A549 (cell line): ENCODE measurements at regions not wholly inside any gene's neighbourhood (a gene's known extent, or its start where the extent isn't known, plus 50 kb on each side); places are given as distances from the start of the nearest gene placed in this dataset.

Experiments
- ATAC-seq, 2 experiments: fragments of 200-7000 bp in 1 of 2; fragments of >200 bp in 1 of 2; cut with Nextera tagmentation in 1 of 2; cut with Tn5 transposase in 1 of 2; 3 replicates each; pipeline versions ENCODE4 v1.8.0 to v1.9.1; 2018 to 2020; ENCODE audit warnings: mild to moderate bottlenecking in 1 of 2, moderate library complexity in 1 of 2
- CTCF ChIA-PET: fragments of 300-600 bp; sonication (Branson Sonifier 250); formaldehyde crosslinking; extraction: SDS; loops from one replicate; lab custom pipeline; 2021; ENCODE audit warnings: antibody characterized with exemption, inconsistent platforms; lab: Yijun Ruan, JAX
- POLR2A ChIA-PET: fragments of 350-600 bp; formaldehyde crosslinking; extraction: SDS; loops from one replicate; lab custom pipeline; 2021; ENCODE audit warnings: antibody characterized with exemption, inconsistent platforms; lab: Yijun Ruan, JAX
- DNase-seq, 2 experiments: peaks; one replicate each; pipeline versions ENCODE4 v3.0.0 to v3.0.0-alpha.2; 2011 to 2016; ENCODE audit warnings: low read depth in 1 of 2, low spot score in 1 of 2
- FAIRE-seq: peaks from 2 replicates; lab custom pipeline; 2011; peaks lifted over from hg19 to GRCh38; lab: Jason Lieb, UNC
- H3K27ac ChIP-seq, 2 experiments: fragments of >200 bp; sonication (Bioruptor Twin); formaldehyde crosslinking; 3 replicates each; pipeline ENCODE4 v1.5.1; 2016 to 2017
- H3K4me1 ChIP-seq: fragments of >200 bp; sonication (Bioruptor Twin); formaldehyde crosslinking; 3 replicates; pipeline ENCODE4 v1.6.1; 2016
- H3K4me2 ChIP-seq: fragments of >200 bp; sonication (Bioruptor Twin); formaldehyde crosslinking; 3 replicates; pipeline ENCODE4 v1.6.1; 2016
- H3K4me3 ChIP-seq: fragments of >200 bp; sonication (Bioruptor Twin); formaldehyde crosslinking; 3 replicates; pipeline ENCODE4 v1.5.1; 2016
- H3K9me3 ChIP-seq: fragments of >200 bp; sonication (Bioruptor Twin); formaldehyde crosslinking; 3 replicates; pipeline ENCODE4 v1.6.1; 2016
- ATOH8 ChIP-seq: fragments of 250-450 bp; sonication (Bioruptor Pico); IDR thresholded peaks from 2 replicates; pipeline ENCODE4 v1.5.0; 2020; ENCODE audit warnings: low read depth, mild to moderate bottlenecking, moderate library complexity
- CBX8 ChIP-seq: fragments of 200-600 bp; sonication (generic); IDR thresholded peaks from 2 replicates; pipeline ENCODE4 v1.6.1; 2016
- CEBPB ChIP-seq, 2 experiments: fragments of >200 bp in 1 of 2; sonication (Bioruptor Twin) in 1 of 2; formaldehyde crosslinking in 1 of 2; IDR thresholded peaks; 2 replicates each; pipeline ENCODE4 v1.6.1; 2012 to 2016
- CTCF ChIP-seq: fragments of >200 bp; sonication (Bioruptor Twin); formaldehyde crosslinking; IDR thresholded peaks from 3 replicates; pipeline ENCODE4 v1.5.1; 2016
- E2F6 ChIP-seq: IDR thresholded peaks from 2 replicates; pipeline ENCODE4 v1.6.1; 2012; ENCODE audit warnings: low read depth, borderline replicate concordance
- EHF ChIP-seq: fragments of 250-450 bp; sonication (Bioruptor Pico); IDR thresholded peaks from 2 replicates; pipeline ENCODE4 v1.5.0; 2020; ENCODE audit warnings: mild to moderate bottlenecking
- FOSB ChIP-seq: fragments of 250-450 bp; sonication (Bioruptor Pico); IDR thresholded peaks from 2 replicates; pipeline ENCODE4 v1.5.0; 2020; ENCODE audit warnings: mild to moderate bottlenecking, moderate library complexity
- GATA3 ChIP-seq: IDR thresholded peaks from 2 replicates; pipeline ENCODE4 v1.6.1; 2012; ENCODE audit warnings: borderline replicate concordance
- HDAC2 ChIP-seq: fragments of 200-600 bp; sonication (generic); IDR thresholded peaks from 2 replicates; pipeline ENCODE4 v1.6.1; 2016
- HOXB13 ChIP-seq: fragments of 250-450 bp; sonication (Bioruptor Pico); IDR thresholded peaks from 2 replicates; pipeline ENCODE4 v1.5.0; 2020; ENCODE audit warnings: low read depth, mild to moderate bottlenecking, moderate library complexity
- JUN ChIP-seq, 2 experiments: fragments of >200 bp; sonication (Bioruptor Twin); formaldehyde crosslinking; IDR thresholded peaks; 2 replicates in 1 of 2; 3 replicates in 1 of 2; pipeline ENCODE4 v1.6.1; 2016 to 2017
- MAFK ChIP-seq: fragments of 450-650 bp; IDR thresholded peaks from 2 replicates; pipeline ENCODE4 v1.6.1; 2014; ENCODE audit not compliant: partially characterized antibody
- MAX ChIP-seq: IDR thresholded peaks from 2 replicates; pipeline ENCODE4 v1.6.1; 2012
- NPAS2 ChIP-seq: fragments of 250-450 bp; sonication (Bioruptor Pico); IDR thresholded peaks from 2 replicates; pipeline ENCODE4 v1.8.0; 2022; ENCODE audit warnings: mild to moderate bottlenecking, moderate library complexity, borderline replicate concordance
- RCOR1 ChIP-seq: fragments of 150-350 bp; IDR thresholded peaks from 2 replicates; pipeline ENCODE4 v1.6.1; 2014; ENCODE audit warnings: antibody characterized with exemption, low read length, low read depth
- RFX5 ChIP-seq: fragments of 450-650 bp; IDR thresholded peaks from 2 replicates; pipeline ENCODE4 v1.7.1; 2014; ENCODE audit warnings: antibody characterized with exemption, mild to moderate bottlenecking, moderate library complexity
- SREBF2 ChIP-seq: fragments of 450-650 bp; IDR thresholded peaks from 2 replicates; pipeline ENCODE4 v1.6.1; 2014; ENCODE audit warnings: mild to moderate bottlenecking, moderate library complexity
- WGBS: methylation state at CpG from one replicate; pipeline ENCODE4 v1.1.6; 2017; ENCODE audit errors: missing lambda C conversion rate; 5-methylcytosine and 5-hydroxymethylcytosine counted together

- TF ChIP-seq NPAS2 (CRISPR knock-in tag), result no peak
- H3K4me3 ChIP-seq, result no peak overlapping the region
- no peak overlapping the region for H3K27ac ChIP-seq
- no peaks in the 10 kb centered on the region for H3K4me1 ChIP-seq
- 0% methylated on average over 1 of the region's 1 CpG for WGBS
- ATAC-seq, result no peak
- CTCF ChIA-PET, result no interaction called here
- no peak overlapping the region for H3K4me2 ChIP-seq
- DNase-seq, result no peak
- POLR2A ChIA-PET, result no interaction called here
- H3K9me3 ChIP-seq, result no peaks in the 10 kb centered on the region
- no peak for FAIRE-seq
Measured at GRCh38 chr14:65901595-65901994, 489.1 kb downstream of the FUT8 start.

GRCh38 chr14:65904988-65905387, 492.5 kb downstream of the FUT8 start:
- 26% methylated on average over 4 of the region's 4 CpGs for WGBS
- ChIA-PET CTCF (interaction anchor here (1.4 kb wide), 2 partner anchors 36 to 55 kb away, joined by 4 read pairs; no protein-coding TSS in a partner anchor), POLR2A (no interaction called here)

GRCh38 chr14:65906344-65906743, 493.8 kb downstream of the FUT8 start:
- Histone ChIP-seq H3K4me1 (peaks cover 10% of the 10 kb centered on the region; the same call in 2 of the 3 replicates), H3K9me3 (no peaks in the 10 kb centered on the region), H3K4me3 (no peak overlapping the region), H3K4me2 (no peak overlapping the region), H3K27ac (no peak overlapping the region)
- ATAC-seq (no peak), FAIRE-seq (no peak), DNase-seq (no peak)
- POLR2A ChIA-PET, result no interaction called here
- 21% methylated on average over 4 of the region's 4 CpGs for WGBS
- no peak for TF ChIP-seq ATOH8 (CRISPR knock-in tag)
- TF ChIP-seq RCOR1, result no peak
- no peak for TF ChIP-seq HDAC2
- no peak for TF ChIP-seq GATA3
- no peak for TF ChIP-seq CEBPB (IDR thresholded peaks at IDR 0.05)
- CTCF ChIA-PET, result interaction anchor here (1.4 kb wide), 1 partner anchor 35 kb away, joined by 4 read pairs; no protein-coding TSS in a partner anchor

More at GRCh38 chr14:65904988-65905387, 492.5 kb downstream of the FUT8 start:
- Histone ChIP-seq H3K27ac (no peak overlapping the region), H3K4me1 (peaks cover 3% of the 10 kb centered on the region; the same call in 1 of the 3 replicates), H3K4me3 (no peak overlapping the region), H3K9me3 (no peaks in the 10 kb centered on the region), H3K4me2 (no peak overlapping the region)
- no peak for DNase-seq
- no peak for FAIRE-seq
- ATAC-seq, result no peak
- TF ChIP-seq RFX5, result no peak
- TF ChIP-seq EHF (CRISPR knock-in tag), result no peak
- no peak for TF ChIP-seq RCOR1
- no peak for TF ChIP-seq CTCF
- no peak for TF ChIP-seq E2F6
- no peak for TF ChIP-seq CEBPB (IDR thresholded peaks at IDR 0.05)
- TF ChIP-seq MAFK, result no peak

- peaks cover 10% of the 10 kb centered on the region; the same call in 2 of the 3 replicates for H3K4me1 ChIP-seq
- DNase-seq, result no peak
- ATAC-seq, result no peak
- POLR2A ChIA-PET, result no interaction called here
- FAIRE-seq, result no peak
- no peaks in the 10 kb centered on the region for H3K9me3 ChIP-seq
- no peak overlapping the region for H3K27ac ChIP-seq
- no peak overlapping the region for H3K4me3 ChIP-seq
- TF ChIP-seq MAX (no peak), SREBF2 (no peak), HOXB13 (CRISPR knock-in tag) (no peak), CBX8 (no peak), JUN (IDR thresholded peaks at IDR 0.05) (no peak), RFX5 (no peak), FOSB (CRISPR knock-in tag) (no peak)
- TF ChIP-seq, all 56 proteins: peak for 0
- no peak overlapping the region for H3K4me2 ChIP-seq
- CTCF ChIA-PET, result no interaction called here
- 55% methylated on average over 2 of the region's 2 CpGs for WGBS
Measured at GRCh38 chr14:65906948-65907347, 494.4 kb downstream of the FUT8 start.
